ENCODE measurements at regions not wholly inside any gene's neighbourhood (a gene's known extent, or its start where the extent isn't known, plus 50 kb on each side); places are given as distances from the start of the nearest gene placed in this dataset.

- peak; percentile 80 for DNase-seq (ENCODE audit: low spot score)
Measured at GRCh38 chr1:201709564-201710295, 119.2 kb upstream of the IPO9 start.

- DNase-seq (ENCODE audit: low spot score): no peak
Measured at GRCh38 chr1:201710632-201711597, 118.0 kb upstream of the IPO9 start.

DNA sequence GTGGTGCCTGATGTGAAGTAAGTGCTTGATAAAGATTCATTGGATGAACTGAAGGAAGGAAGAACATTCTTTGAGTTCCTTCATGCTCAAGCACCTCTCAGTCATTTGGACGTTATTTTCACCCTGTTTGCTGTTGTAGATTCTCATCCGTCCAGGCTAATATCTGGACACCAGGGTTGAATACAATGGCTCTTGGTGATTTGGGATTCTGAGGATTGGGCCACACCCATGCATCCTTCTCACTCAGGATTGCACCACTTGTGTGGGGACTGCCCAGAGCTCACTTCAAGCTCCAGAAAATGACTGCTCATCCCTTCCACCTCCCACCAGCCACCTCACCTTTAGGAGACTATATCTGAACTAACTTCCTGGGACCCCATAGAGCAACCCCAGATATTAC is 117.1 kb upstream of the IPO9 start:
- no peak for DNase-seq (ENCODE audit: low spot score)

DNA sequence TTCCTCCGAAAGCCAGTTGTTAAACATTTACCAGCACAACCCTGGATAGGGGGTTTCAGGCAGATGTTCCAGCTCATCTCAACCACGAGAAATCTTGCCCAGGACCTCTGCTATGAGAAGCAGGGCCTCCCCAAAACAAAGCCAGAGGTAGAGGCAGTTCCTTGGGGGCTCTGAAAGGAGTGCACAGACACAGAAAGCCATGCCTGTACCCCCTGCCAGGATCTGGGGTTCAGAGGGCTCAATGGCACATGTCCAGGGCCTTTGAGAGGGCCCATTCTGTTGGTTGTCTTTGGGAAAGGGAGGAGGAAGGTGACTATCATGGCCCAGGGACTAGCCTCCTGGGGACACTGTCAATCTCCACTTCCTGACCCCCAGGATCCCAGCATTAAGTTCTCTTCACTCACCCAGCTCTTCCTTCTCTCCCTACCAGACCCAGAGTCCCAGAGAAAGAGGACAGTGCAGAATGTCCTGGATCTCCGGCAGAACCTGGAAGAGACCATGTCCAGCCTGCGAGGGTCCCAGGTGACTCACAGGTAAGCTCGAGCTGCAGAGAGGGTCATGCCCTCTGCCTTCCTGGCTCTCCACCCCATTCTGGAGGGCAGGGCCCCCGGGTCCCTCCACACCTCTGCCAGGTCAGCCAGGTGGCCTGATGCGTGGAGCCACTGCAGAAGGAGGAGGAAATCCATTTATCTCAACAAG is 116.4 kb upstream of the IPO9 start:
- DNase-seq (ENCODE audit: low spot score): no peak

- DNase-seq (ENCODE audit: low spot score): peak; percentile 86
Measured at GRCh38 chr1:201713086-201713810, 115.7 kb upstream of the IPO9 start.

GRCh38 chr1:201714542-201715329 is 114.2 kb upstream of the IPO9 start:
- DNase-seq (ENCODE audit: low spot score): no peak

- no peak for DNase-seq (ENCODE audit: low spot score)
Measured at GRCh38 chr1:201715351-201715750, 113.6 kb upstream of the IPO9 start.

DNA sequence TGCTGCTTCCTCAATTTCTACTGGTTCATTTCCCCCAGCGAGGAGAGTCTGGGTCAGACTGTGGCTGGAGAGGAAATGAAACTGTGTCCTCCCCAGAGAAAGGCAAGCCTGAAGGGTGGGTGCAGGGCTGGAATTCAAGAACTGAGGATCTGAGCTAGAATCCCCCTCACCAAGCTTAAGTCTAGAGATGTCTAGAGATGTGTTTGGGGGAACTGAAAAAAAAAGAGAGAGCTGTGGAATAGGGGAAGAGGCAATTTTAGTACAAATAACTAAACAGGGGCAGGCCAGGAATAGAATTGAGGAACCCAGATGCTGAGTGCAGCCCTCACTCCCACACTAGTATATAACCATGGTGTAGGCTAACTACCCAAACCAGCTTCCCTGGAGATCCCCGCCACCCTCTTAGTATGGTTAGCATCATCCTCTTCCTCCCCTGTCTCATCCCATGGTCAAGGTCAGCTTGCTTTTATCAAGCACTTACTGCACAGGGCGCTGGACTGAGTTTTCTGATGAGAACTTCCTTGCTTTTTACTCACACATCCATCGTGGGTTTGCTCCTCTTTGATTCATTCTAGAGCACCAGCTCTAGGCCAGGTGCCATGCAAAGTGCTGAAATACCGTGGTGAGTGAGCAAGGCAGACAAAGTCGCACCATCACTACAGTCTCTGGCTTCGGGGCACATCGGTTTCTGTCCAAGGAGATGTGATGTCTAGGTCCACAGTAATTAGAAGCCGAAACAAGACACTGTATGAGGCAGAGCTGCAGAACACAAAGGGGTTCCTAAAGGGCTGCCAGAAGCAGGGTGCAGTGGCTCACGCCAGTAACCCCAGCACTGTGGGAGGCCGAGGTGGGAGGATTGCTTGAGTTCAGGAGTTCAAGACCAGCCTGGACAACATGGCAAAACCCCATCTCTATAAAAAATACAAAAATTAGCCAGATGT is 112.9 kb upstream of the IPO9 start:
- DNase-seq (ENCODE audit: low spot score): peak; percentile 78

DNA sequence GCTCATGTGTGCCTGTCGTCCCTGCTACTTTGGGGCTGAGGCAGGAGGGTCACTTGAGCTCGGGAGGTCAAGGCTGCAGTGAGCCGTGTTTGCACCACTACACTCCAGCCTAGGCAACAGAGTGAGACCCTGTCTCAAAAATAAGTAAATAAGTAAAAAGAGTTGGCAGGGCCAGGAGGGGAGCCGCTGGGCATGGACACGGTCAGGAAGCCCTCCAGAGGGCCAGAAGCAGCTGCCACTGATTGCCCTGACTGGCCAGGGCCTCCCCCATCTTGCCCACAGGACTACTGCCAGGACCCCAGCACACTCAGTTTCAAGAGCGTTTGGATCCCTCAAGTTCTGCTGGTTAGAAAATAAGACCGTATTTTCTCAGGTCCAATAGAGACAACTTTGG is 112.2 kb upstream of the IPO9 start:
- DNase-seq (ENCODE audit: low spot score): no peak

- DNase-seq (ENCODE audit: low spot score): no peak
Measured at GRCh38 chr1:201717286-201717685, 111.7 kb upstream of the IPO9 start.

- peak; percentile 81 for DNase-seq (ENCODE audit: low spot score)
Measured at GRCh38 chr1:201718346-201719202, 110.4 kb upstream of the IPO9 start.

DNA sequence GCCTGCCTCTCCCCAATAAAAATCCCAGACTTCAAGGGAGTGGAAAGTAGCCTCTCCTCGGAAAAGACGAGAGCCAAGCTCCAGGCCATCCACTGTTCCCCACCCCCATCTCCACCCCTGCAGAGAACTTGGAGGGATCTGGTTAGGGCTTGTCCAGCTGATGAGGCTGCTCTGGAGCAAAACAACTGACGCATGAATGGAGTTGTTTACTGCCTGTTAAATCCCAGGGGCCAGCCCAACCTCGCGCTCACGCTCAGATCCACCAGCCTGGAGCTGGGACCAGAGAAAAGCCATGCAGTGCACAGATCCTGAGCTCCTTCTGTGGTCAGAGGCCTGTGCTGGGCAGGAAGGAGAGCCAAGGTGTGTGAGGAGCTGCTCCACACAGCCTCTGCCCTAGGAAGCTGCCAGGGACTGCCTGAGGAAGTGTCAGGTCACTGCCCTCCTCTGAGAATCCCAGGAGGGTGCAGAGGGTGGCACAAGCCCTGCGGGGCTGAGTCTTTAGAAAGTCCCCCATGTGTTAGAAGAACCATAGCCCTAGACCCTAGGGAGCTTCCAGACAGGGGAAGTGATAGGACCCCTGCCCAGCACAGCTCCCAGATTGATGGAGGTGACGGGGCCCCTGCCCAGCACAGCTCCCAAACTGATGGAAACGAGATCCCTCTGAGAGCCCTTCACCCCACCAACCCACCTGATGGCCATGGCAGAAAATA is 109.0 kb upstream of the IPO9 start:
- peak; percentile 94 for DNase-seq (ENCODE audit: low spot score)

- DNase-seq (ENCODE audit: low spot score): no peak
Measured at GRCh38 chr1:201720522-201720844, 108.5 kb upstream of the IPO9 start.

DNA sequence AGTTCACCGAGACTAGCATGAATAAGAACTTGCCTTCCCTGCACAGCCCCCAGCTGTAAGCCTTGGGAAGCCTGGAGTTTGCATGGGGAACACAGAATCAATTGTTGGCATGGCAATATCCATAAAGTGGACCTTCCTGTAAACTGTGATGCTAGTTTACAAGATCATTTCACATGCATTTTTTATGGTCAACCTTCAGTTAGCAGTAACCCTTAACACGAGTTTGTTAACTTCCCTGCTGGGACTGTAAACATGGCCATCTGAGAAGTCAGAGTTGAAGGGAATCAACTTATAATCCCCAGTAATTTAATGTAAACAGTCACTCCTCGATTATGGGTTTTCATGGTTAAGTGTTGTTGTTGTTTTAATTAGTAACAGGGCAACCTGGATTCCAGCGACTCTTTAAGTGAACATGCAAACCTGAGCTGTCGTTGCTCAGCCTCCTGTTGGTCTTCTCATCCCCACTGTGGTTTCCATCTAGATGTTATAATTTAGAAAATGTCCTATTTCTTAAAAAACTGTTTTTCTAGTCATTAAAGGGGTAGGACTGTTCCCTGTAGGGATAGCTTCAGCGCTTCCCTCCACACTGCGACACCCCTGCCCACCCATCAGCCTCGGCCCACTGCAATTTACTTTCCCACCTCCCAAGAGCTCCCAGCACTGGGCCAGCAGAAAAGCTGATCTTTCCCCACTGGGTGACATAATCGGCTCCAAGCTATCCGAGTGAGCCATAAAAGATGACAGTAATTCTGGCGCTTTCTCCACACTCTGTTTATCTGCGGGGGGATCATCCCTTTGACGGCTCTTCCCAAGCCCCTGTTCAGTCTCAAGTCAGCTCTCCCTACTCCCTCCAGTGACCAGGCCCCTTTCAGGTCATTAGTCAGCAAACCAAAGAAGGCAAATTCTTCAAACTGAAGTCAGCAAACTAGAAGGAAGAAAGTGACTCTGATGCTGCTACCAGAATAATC is 107.6 kb upstream of the IPO9 start:
- no peak for DNase-seq (ENCODE audit: low spot score)

GRCh38 chr1:201724039-201724765 is 104.8 kb upstream of the IPO9 start:
- no peak for DNase-seq (ENCODE audit: low spot score)

DNA sequence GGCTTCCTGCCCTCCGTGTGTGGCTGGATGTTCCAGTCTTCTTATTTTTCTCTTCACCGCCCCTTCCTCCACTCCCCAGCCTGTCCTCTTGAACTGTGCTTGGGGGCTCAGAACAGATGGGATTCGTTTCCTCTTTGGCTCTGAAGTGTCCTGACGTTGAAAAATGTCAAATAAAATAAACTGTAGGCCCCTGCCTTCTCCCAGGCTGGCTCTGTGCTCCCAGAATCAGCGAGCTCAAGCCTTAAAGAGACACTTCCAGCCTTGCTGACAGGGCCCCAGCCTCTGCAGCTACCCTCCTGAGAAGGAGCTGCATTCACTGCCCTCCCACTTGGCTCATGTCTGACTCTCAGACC is 104.2 kb upstream of the IPO9 start:
- DNase-seq (ENCODE audit: low spot score): no peak

DNA sequence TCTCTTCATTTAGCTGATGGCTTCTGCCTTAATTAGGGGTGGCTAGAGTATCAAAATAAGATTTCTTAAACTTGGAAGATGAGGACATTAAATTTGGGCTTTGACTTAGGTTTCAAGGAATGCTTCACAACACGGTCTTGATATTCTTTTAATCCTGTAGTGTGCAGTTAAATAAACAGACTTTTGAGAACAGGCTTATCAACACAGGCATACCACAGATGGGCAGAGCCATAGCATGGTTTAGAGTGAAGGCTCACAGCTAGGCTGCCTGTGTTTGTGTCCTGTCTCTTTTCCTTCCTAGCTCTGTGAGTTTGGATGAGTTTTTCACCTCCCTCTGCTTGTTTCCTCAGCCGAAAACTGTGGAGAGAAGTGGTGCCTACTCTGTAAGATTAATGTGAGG is 102.3 kb upstream of the IPO9 start:
- no peak for DNase-seq (ENCODE audit: low spot score)

Measured in globus pallidus (tissue), 1 donor.